PC-3 (cell line): ENCODE measurements at regions not wholly inside any gene's neighbourhood (a gene's known extent, or its start where the extent isn't known, plus 50 kb on each side); places are given as distances from the start of the nearest gene placed in this dataset.

Experiments used
- EZH2 ChIP-seq: fragments of 300-600 bp; sonication (generic); IDR thresholded peaks from one replicate; pipeline ENCODE4 v1.6.1; 2017; ENCODE audit warnings: antibody characterized with exemption, mild to moderate bottlenecking, low read length; ENCODE audit not compliant: unreplicated experiment
- EZH2phosphoT487 ChIP-seq: fragments of 300-600 bp; sonication (generic); IDR thresholded peaks from 2 replicates; pipeline ENCODE4 v1.6.1; 2018; ENCODE audit warnings: mild to moderate bottlenecking, antibody characterized with exemption, low read length, borderline replicate concordance
- TF ChIP-seq, protein P1 (sequence below): fragments of 300-600 bp; sonication (generic); conservative IDR thresholded peaks from 2 replicates; pipeline ENCODE4 v1.5.1; 2017; ENCODE audit warnings: antibody characterized with exemption, low read depth, mild to moderate bottlenecking, low read length

DNA sequence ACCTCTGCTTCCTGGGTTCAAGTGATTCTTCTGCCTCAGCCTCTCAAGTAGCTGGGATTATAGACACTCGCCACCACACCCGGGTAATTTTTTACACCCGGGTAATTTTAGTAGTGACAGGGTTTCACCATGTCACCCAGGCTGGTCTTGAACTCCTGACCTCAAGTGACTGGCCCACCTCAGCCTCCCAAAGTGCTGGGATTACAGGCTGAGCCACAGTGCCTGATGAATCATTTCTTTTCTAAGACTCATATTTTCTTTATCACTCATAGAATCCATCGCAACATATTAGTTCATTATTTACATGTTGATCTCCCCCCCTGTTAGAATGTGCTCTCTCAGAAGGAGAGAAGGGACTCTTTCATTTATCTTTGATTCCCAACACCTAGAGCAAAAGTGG is 109.5 kb upstream of the PTPRG start:
- TF ChIP-seq, protein P1, sequence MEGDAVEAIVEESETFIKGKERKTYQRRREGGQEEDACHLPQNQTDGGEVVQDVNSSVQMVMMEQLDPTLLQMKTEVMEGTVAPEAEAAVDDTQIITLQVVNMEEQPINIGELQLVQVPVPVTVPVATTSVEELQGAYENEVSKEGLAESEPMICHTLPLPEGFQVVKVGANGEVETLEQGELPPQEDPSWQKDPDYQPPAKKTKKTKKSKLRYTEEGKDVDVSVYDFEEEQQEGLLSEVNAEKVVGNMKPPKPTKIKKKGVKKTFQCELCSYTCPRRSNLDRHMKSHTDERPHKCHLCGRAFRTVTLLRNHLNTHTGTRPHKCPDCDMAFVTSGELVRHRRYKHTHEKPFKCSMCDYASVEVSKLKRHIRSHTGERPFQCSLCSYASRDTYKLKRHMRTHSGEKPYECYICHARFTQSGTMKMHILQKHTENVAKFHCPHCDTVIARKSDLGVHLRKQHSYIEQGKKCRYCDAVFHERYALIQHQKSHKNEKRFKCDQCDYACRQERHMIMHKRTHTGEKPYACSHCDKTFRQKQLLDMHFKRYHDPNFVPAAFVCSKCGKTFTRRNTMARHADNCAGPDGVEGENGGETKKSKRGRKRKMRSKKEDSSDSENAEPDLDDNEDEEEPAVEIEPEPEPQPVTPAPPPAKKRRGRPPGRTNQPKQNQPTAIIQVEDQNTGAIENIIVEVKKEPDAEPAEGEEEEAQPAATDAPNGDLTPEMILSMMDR, result no peak
- TF ChIP-seq EZH2 (no peak), EZH2phosphoT487 (no peak)
